SK-N-SH (cell line): ENCODE measurements at regions not wholly inside any gene's neighbourhood (a gene's known extent, or its start where the extent isn't known, plus 50 kb on each side); places are given as distances from the start of the nearest gene placed in this dataset.

Experiments
- CTCF ChIP-seq: fragments of 200-600 bp; sonication (generic); IDR thresholded peaks from 2 replicates; pipeline ENCODE4 v1.6.1; 2017; ENCODE audit warnings: antibody characterized with exemption, mild to moderate bottlenecking, moderate library complexity
- FOXJ3 ChIP-seq: sonication (generic); formaldehyde crosslinking; IDR thresholded peaks from 2 replicates; pipeline ENCODE4 v1.5.1; 2020; ENCODE audit warnings: mild to moderate bottlenecking, missing genetic modification reagents
- JUND ChIP-seq: IDR thresholded peaks from 2 replicates; pipeline ENCODE4 v1.4.0; 2012
- MEF2A ChIP-seq: IDR thresholded peaks from 2 replicates; pipeline ENCODE4 v1.4.0; 2012; ENCODE audit warnings: low read depth, borderline replicate concordance
- TEAD4 ChIP-seq: IDR thresholded peaks from 2 replicates; pipeline ENCODE4 v1.4.0; 2012; ENCODE audit warnings: mild to moderate bottlenecking, borderline replicate concordance; ENCODE audit not compliant: insufficient read depth
- USF1 ChIP-seq: IDR thresholded peaks from 2 replicates; pipeline ENCODE4 v1.4.0; 2012; ENCODE audit warnings: low read depth, borderline replicate concordance

GRCh38 chr2:220166616-220167015 lies 539.2 kb downstream of the SLC4A3 start:
- TF ChIP-seq USF1 (no peak), CTCF (no peak), JUND (no peak), FOXJ3 (no peak), MEF2A (no peak), TEAD4 (no peak)
